Esophagus squamous epithelium (tissue), 4 donors: ENCODE measurements at regions not wholly inside any gene's neighbourhood (a gene's known extent, or its start where the extent isn't known, plus 50 kb on each side); places are given as distances from the start of the nearest gene placed in this dataset.

ENCODE experiments used
- CTCF ChIP-seq, 6 experiments: fragments of 450-650 bp in 4 of 6; fragments of 200-600 bp in 2 of 6; sonication (generic) in 2 of 6; IDR thresholded peaks; one replicate each; pipeline ENCODE4 v1.5.1; 2016 to 2019; ENCODE audit warnings: antibody characterized with exemption in 6 of 6, mild to moderate bottlenecking in 4 of 6, moderate library complexity in 4 of 6
- POLR2A ChIP-seq, 4 donors: fragments of 450-650 bp; IDR thresholded peaks; one replicate each; pipeline ENCODE4 v1.6.1; 2017; ENCODE audit warnings: antibody characterized with exemption in 4 of 4, mild to moderate bottlenecking in 4 of 4, moderate library complexity in 3 of 4

- no peak for TF ChIP-seq CTCF (IDR thresholded peaks at IDR 0.05)
- TF ChIP-seq POLR2A (IDR thresholded peaks at IDR 0.05) = no peak
Observed at GRCh38 chr14:51356381-51356780, 116.3 kb downstream of the TMX1 start.
